Upper lobe of left lung (tissue), 6 donors: ENCODE measurements at regions not wholly inside any gene's neighbourhood (a gene's known extent, or its start where the extent isn't known, plus 50 kb on each side); places are given as distances from the start of the nearest gene placed in this dataset.

Experiments
- ATAC-seq, 2 donors: fragments of 200-7000 bp; cut with Tn5 transposase; one replicate each; pipeline ENCODE4 v1.9.1; 2022; ENCODE audit warnings: mild to moderate bottlenecking in 2 of 2, moderate library complexity in 2 of 2; ENCODE audit not compliant: low FRiP score in 2 of 2
- DNase-seq, 2 donors: peaks; one replicate each; pipeline ENCODE4 v3.0.0-alpha.2; 2019 to 2020
- H3K27ac ChIP-seq, 4 donors: fragments of 200-600 bp; sonication (generic); one replicate each; pipeline ENCODE4 v1.5.1; 2016 to 2019
- H3K27me3 ChIP-seq, 4 donors: fragments of 200-600 bp; sonication (generic); one replicate each; pipeline ENCODE4 v1.5.1; 2017 to 2019
- H3K36me3 ChIP-seq, 4 donors: fragments of 200-600 bp; sonication (generic); one replicate each; pipeline ENCODE4 v1.5.1; 2016 to 2019
- H3K4me1 ChIP-seq, 4 donors: fragments of 200-600 bp; sonication (generic); one replicate each; pipeline ENCODE4 v1.5.1; 2018 to 2019
- H3K4me3 ChIP-seq, 4 donors: fragments of 200-600 bp; sonication (generic); one replicate each; pipeline ENCODE4 v1.5.1; 2017 to 2019; ENCODE audit warnings: mild to moderate bottlenecking in 2 of 4, moderate library complexity in 1 of 4
- H3K9me3 ChIP-seq, 4 donors: fragments of 200-600 bp; sonication (generic); one replicate each; pipeline ENCODE4 v1.5.1; 2018 to 2019
- CTCF ChIP-seq, 6 experiments: fragments of 450-650 bp in 4 of 6; fragments of 200-600 bp in 2 of 6; sonication (generic) in 2 of 6; IDR thresholded peaks; one replicate each; pipeline ENCODE4 v1.5.1; 2016 to 2019; ENCODE audit warnings: antibody characterized with exemption in 6 of 6
- EP300 ChIP-seq, 4 donors: sonication (generic); formaldehyde crosslinking; IDR thresholded peaks; one replicate each; pipeline ENCODE4 v1.5.1; 2017; ENCODE audit warnings: antibody characterized with exemption in 4 of 4, control low read depth in 2 of 4
- POLR2A ChIP-seq, 4 donors: fragments of 450-650 bp; IDR thresholded peaks; one replicate each; pipeline ENCODE4 v1.5.1; 2016 to 2017; ENCODE audit warnings: antibody characterized with exemption in 4 of 4, mild to moderate bottlenecking in 2 of 4
- POLR2AphosphoS5 ChIP-seq, 2 donors: sonication (generic); formaldehyde crosslinking; IDR thresholded peaks; one replicate each; pipeline ENCODE4 v1.5.1; 2017; ENCODE audit warnings: antibody characterized with exemption in 2 of 2
- WGBS, 2 donors: methylation state at CpG; one replicate each; pipeline ENCODE4 v1.1.5; 2017 to 2018; 5-methylcytosine and 5-hydroxymethylcytosine counted together
- donor health status: DM: no; HTN: no; CAD: no; lungs with moderate emphysema.
- donor health status: DM: no; HTN: yes; CAD: no; lungs with severe emphysema.

GRCh38 chr20:11247046-11248010 lies 573.5 kb upstream of the JAG1 start:
- no peak for DNase-seq
- 86 to 87% methylated on average over 11 of the region's 11 CpGs for WGBS, 2 donors
- no peak overlapping the region for H3K27ac ChIP-seq
- no peaks in the 10 kb centered on the region for H3K9me3 ChIP-seq
- no peak overlapping the region for H3K4me3 ChIP-seq
- no peak for ATAC-seq
- H3K36me3 ChIP-seq: no peaks in the 10 kb centered on the region
- H3K27me3 ChIP-seq: no peaks in the 10 kb centered on the region
- TF ChIP-seq POLR2A (IDR thresholded peaks at IDR 0.05) (no peak), CTCF (IDR thresholded peaks at IDR 0.05) (no peak), POLR2AphosphoS5 (IDR thresholded peaks at IDR 0.05) (no peak), EP300 (IDR thresholded peaks at IDR 0.05) (no peak)
- no peaks in the 10 kb centered on the region for H3K4me1 ChIP-seq

- Histone ChIP-seq H3K27ac (no peak overlapping the region), H3K4me1 (no peaks in the 10 kb centered on the region), H3K4me3 (no peak overlapping the region), H3K36me3 (no peaks in the 10 kb centered on the region), H3K27me3 (no peaks in the 10 kb centered on the region), H3K9me3 (no peaks in the 10 kb centered on the region)
- no peak for TF ChIP-seq POLR2AphosphoS5 (IDR thresholded peaks at IDR 0.05)
- no peak for TF ChIP-seq POLR2A (IDR thresholded peaks at IDR 0.05)
- no peak for TF ChIP-seq EP300 (IDR thresholded peaks at IDR 0.05)
- TF ChIP-seq CTCF (IDR thresholded peaks at IDR 0.05): no peak
- ATAC-seq (no peak), DNase-seq (no peak)
- 83 to 92% methylated on average over 3 of the region's 3 CpGs for WGBS, 2 donors
Measured at GRCh38 chr20:11248011-11248409, 574.2 kb upstream of the JAG1 start.

GRCh38 chr20:11248687-11249638 lies 575.2 kb upstream of the JAG1 start:
- Histone ChIP-seq H3K36me3 (no peaks in the 10 kb centered on the region), H3K27me3 (no peaks in the 10 kb centered on the region), H3K4me3 (no peak overlapping the region), H3K4me1 (no peaks in the 10 kb centered on the region), H3K9me3 (no peaks in the 10 kb centered on the region), H3K27ac (no peak overlapping the region)
- 53 to 66% methylated on average over 9 of the region's 9 CpGs for WGBS, 2 donors
- no peak for TF ChIP-seq POLR2A (IDR thresholded peaks at IDR 0.05)
- DNase-seq (no peak), ATAC-seq (no peak)

GRCh38 chr20:11249683-11250082 lies 575.9 kb upstream of the JAG1 start:
- 83 to 85% methylated on average over 2 of the region's 2 CpGs for WGBS, 2 donors
- no peak overlapping the region for H3K27ac ChIP-seq
- no peaks in the 10 kb centered on the region for H3K36me3 ChIP-seq
- TF ChIP-seq POLR2A (IDR thresholded peaks at IDR 0.05) (no peak), EP300 (IDR thresholded peaks at IDR 0.05) (no peak), CTCF (IDR thresholded peaks at IDR 0.05) (no peak), POLR2AphosphoS5 (IDR thresholded peaks at IDR 0.05) (no peak)
- no peak for ATAC-seq
- no peaks in the 10 kb centered on the region for H3K27me3 ChIP-seq
- H3K9me3 ChIP-seq: no peaks in the 10 kb centered on the region
- no peak overlapping the region for H3K4me3 ChIP-seq
- DNase-seq: no peak
- H3K4me1 ChIP-seq: no peaks in the 10 kb centered on the region

- 88 to 94% methylated on average over 1 of the region's 1 CpG for WGBS, 2 donors
- Histone ChIP-seq H3K27me3 (no peaks in the 10 kb centered on the region), H3K4me1 (no peaks in the 10 kb centered on the region), H3K27ac (no peak overlapping the region), H3K4me3 (no peak overlapping the region), H3K36me3 (no peaks in the 10 kb centered on the region), H3K9me3 (no peaks in the 10 kb centered on the region)
- TF ChIP-seq POLR2AphosphoS5 (IDR thresholded peaks at IDR 0.05) (no peak), POLR2A (IDR thresholded peaks at IDR 0.05) (no peak), EP300 (IDR thresholded peaks at IDR 0.05) (no peak), CTCF (IDR thresholded peaks at IDR 0.05) (no peak)
- ATAC-seq (no peak), DNase-seq (no peak)
Measured at GRCh38 chr20:11252447-11252846, 578.6 kb upstream of the JAG1 start.
